GM20000 (cell line): ENCODE measurements at regions not wholly inside any gene's neighbourhood (a gene's known extent, or its start where the extent isn't known, plus 50 kb on each side); places are given as distances from the start of the nearest gene placed in this dataset.

Source experiments
- DNase-seq: peaks from one replicate; pipeline ENCODE4 v3.0.0; 2012; ENCODE audit warnings: low spot score
- TF ChIP-seq, protein P1 (sequence below): IDR thresholded peaks from 2 replicates; pipeline ENCODE4 v1.5.1; 2012; ENCODE audit warnings: mild to moderate bottlenecking, control low read depth; ENCODE audit errors: extremely low read depth, missing control alignments

DNA sequence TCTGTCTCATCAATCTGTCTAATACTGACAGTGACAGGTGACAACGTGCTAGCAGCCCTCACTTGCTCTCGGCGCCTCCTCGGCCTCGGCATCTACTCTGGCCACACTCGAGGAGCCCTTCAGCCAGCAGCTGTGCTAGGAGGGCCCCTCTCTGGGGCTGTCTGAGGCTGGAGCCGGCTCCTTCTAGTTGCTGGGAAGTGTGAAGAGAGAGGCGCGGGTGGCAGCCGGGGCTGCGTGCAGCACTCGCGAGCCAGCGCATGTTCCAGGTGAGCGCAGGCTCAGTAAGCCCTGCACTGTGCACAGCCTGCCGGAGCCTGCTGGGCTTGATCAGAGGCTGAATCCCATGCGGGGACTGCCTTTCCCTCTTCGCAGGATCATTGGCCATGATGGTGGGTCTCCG is 330.7 kb downstream of the CDH10 start:
- TF ChIP-seq, protein P1, sequence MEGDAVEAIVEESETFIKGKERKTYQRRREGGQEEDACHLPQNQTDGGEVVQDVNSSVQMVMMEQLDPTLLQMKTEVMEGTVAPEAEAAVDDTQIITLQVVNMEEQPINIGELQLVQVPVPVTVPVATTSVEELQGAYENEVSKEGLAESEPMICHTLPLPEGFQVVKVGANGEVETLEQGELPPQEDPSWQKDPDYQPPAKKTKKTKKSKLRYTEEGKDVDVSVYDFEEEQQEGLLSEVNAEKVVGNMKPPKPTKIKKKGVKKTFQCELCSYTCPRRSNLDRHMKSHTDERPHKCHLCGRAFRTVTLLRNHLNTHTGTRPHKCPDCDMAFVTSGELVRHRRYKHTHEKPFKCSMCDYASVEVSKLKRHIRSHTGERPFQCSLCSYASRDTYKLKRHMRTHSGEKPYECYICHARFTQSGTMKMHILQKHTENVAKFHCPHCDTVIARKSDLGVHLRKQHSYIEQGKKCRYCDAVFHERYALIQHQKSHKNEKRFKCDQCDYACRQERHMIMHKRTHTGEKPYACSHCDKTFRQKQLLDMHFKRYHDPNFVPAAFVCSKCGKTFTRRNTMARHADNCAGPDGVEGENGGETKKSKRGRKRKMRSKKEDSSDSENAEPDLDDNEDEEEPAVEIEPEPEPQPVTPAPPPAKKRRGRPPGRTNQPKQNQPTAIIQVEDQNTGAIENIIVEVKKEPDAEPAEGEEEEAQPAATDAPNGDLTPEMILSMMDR: no peak
- DNase-seq: no peak

GRCh38 chr5:24320643-24321042 is 324.1 kb downstream of the CDH10 start:
- TF ChIP-seq, protein P1: no peak
- DNase-seq: no peak

GRCh38 chr5:24325306-24325832 is 319.4 kb downstream of the CDH10 start:
- DNase-seq: no peak
- TF ChIP-seq, protein P1: no peak

DNA sequence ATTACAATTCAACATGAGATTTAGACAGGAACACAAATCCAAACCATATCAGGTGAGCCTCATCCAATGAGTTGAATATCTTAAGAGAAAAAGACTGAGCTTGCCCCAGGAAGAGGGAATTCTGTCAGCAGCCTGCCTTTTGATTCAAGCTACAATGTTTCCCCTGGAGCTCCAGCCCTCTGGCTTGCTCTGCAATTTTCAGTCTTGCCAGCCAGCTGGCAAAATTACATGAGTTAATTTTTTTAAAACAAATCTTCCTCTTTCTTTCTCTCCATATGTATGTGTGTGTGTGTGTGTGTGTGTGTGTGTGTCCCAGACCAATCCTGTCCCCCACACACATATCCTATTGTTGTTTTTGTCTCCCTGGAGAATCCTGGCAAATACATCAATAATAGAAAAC is 313.2 kb downstream of the CDH10 start:
- no peak for DNase-seq
- TF ChIP-seq, protein P1: no peak

DNA sequence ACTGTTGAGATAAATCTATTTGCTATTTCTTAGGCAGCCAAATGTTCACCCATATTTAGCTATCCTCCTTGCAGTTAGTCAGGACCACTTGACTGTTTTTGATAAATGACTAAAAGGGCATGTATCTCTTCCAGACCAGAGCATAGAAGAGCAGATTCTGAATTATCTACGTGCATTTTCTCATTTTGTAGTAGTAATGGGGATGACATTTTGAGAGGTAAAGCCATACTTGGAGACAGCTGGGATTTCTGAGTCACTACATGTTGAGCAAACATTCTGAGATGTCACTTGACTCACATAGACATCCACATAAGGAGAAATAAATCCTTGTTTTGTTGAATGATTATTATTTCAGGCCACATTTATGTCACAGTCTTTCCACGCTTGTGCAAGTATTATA is 297.6 kb downstream of the CDH10 start:
- TF ChIP-seq, protein P1: no peak
- DNase-seq: no peak

DNA sequence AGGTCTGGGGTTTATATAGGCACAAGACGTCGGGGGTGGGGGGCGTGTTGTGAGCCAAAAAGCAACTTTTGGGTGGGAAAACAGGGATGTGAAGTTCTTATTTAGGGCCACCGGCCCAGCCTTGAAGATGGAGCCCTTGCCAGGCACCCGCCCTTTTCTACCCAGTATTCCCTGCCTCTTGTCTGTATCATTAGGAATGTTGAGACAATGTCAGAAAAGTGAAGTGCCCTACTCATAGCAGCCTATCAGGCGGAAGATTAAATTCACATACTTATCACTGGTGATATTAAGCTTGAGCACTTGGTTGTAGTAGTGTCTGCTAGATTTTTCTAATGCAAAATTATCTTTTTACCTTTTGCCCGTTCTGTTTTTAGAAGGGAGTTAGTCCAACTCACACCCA is 293.5 kb downstream of the CDH10 start:
- DNase-seq: no peak
- TF ChIP-seq, protein P1: no peak

GRCh38 chr5:24353016-24353415 is 291.8 kb downstream of the CDH10 start:
- TF ChIP-seq, protein P1: no peak
- DNase-seq: no peak
